AG04450 (cell line): ENCODE measurements at regions not wholly inside any gene's neighbourhood (a gene's known extent, or its start where the extent isn't known, plus 50 kb on each side); places are given as distances from the start of the nearest gene placed in this dataset.

Experiments
- CTCF ChIA-PET: fragments of 300-600, 350-600 bp; formaldehyde crosslinking; extraction: SDS; loops from one replicate; lab custom pipeline; 2022; ENCODE audit warnings: antibody characterized with exemption, inconsistent platforms; lab: Charles Lee
- POLR2A ChIA-PET: fragments of 350-600 bp; formaldehyde crosslinking; extraction: SDS; loops from one replicate; lab custom pipeline; 2021; ENCODE audit warnings: antibody characterized with exemption, inconsistent platforms; lab: Yijun Ruan, JAX
- DNase-seq: peaks from one replicate; pipeline ENCODE4 v3.0.0-alpha.2; 2011; ENCODE audit warnings: low read depth, low spot score
- H3K27ac ChIP-seq: one replicate; pipeline ENCODE4 v1.5.1; 2012; ENCODE audit warnings: low read depth, low read length, control low read depth
- H3K27me3 ChIP-seq: one replicate; pipeline ENCODE4 v1.6.0; 2012; ENCODE audit warnings: low read length; ENCODE audit not compliant: control insufficient read depth, insufficient read depth
- H3K4me3 ChIP-seq: 2 replicates; pipeline ENCODE4 v1.5.1; 2011; ENCODE audit warnings: mild to moderate bottlenecking, low read depth, low read length, control low read depth
- H3K9me3 ChIP-seq: 2 replicates; pipeline ENCODE4 v1.5.1; 2012; ENCODE audit warnings: low read length; ENCODE audit not compliant: control insufficient read depth, insufficient read depth
- TF ChIP-seq, protein P1 (sequence below): IDR thresholded peaks from 2 replicates; pipeline ENCODE4 v1.5.1; 2011; ENCODE audit warnings: low read depth, low read length, control low read depth, inconsistent platforms

DNA sequence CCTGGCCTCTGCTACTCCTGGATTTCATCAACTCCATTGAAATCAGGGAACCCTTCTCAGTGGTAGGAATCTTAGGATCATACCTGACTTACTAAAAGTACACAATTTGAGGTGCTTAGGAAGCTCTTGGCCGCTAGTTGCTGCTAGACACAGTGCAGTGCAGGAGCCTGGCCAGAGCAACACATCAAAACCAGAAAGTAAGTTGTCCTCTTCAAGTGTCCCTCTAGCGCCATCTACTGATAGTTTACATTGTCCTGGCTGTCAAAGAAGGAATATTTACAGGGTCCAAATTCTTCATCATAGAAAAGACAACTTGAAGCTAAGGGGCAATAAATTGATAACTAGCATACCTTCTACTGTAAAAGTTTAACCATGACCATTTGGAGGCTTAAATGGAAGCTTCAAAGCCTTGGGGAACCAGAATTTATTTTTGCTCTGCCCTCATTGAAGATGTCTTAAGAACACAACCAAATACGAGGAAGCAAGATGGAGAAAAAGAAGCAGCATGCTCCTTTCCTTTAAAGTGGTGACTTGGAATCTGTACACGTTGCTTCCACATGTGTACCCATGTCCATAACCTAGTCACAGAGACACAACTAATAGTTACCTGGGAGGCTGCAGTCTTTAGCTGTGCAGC is 889.1 kb upstream of the GCFC2 start:
- H3K27me3 ChIP-seq, result no peaks in the 10 kb centered on the region
- CTCF ChIA-PET, result interaction anchor here (0.5 to 2.3 kb wide), 25 partner anchors 9 to 1354 kb away, joined by 3 to 35 read pairs (median 4); partner anchors contain the start of gene GCFC2
- no peak overlapping the region for H3K27ac ChIP-seq
- peak; percentile 20 for DNase-seq
- TF ChIP-seq, protein P1, sequence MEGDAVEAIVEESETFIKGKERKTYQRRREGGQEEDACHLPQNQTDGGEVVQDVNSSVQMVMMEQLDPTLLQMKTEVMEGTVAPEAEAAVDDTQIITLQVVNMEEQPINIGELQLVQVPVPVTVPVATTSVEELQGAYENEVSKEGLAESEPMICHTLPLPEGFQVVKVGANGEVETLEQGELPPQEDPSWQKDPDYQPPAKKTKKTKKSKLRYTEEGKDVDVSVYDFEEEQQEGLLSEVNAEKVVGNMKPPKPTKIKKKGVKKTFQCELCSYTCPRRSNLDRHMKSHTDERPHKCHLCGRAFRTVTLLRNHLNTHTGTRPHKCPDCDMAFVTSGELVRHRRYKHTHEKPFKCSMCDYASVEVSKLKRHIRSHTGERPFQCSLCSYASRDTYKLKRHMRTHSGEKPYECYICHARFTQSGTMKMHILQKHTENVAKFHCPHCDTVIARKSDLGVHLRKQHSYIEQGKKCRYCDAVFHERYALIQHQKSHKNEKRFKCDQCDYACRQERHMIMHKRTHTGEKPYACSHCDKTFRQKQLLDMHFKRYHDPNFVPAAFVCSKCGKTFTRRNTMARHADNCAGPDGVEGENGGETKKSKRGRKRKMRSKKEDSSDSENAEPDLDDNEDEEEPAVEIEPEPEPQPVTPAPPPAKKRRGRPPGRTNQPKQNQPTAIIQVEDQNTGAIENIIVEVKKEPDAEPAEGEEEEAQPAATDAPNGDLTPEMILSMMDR, result peak; percentile 75
- H3K9me3 ChIP-seq, result no peaks in the 10 kb centered on the region
- H3K4me3 ChIP-seq, result no peak overlapping the region
- POLR2A ChIA-PET, result no interaction called here

DNA sequence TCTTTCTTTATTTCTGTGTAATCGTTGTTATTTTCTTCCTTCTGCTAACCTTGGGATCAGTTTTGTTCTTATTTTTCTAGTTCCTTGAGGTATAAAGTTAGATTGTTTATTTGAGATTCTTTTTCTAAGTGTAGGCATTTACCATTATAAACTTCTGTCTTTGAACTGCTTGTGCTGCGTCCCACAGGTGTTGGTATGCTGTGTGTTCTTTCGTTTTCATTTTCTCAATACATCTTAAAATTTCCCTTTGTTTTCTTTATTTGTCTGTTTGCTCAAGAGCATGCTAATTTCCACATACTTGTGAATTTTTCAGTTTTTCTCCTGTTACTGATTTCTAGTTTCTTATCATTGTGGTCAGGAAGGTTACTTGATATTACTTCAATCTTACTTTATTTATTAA is 873.8 kb upstream of the GCFC2 start:
- TF ChIP-seq, protein P1, result no peak
- Histone ChIP-seq H3K27ac (no peak overlapping the region), H3K4me3 (no peak overlapping the region), H3K9me3 (no peaks in the 10 kb centered on the region), H3K27me3 (no peaks in the 10 kb centered on the region)
- DNase-seq, result no peak
- ChIA-PET CTCF (no interaction called here), POLR2A (no interaction called here)

DNA sequence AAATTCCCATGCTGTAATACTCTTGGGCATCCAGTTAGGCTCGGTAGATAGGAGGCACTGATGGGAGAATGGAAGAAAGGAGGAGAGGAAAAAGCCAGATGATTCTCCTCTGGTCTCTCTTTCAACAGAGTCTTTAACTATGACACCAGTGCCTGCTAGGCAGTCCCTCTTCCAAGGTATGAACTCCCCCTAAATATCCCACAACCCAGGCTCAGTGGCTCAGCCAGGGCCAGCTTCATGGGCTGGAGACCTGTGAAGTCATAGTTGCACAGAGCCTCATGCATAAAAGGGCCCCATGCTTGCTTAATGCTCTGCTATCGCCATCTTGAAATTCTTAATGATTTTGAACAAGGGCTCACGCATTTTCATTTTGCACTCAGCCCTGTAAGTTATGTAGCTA is 869.2 kb upstream of the GCFC2 start:
- Histone ChIP-seq H3K4me3 (no peak overlapping the region), H3K27ac (no peak overlapping the region), H3K9me3 (no peaks in the 10 kb centered on the region), H3K27me3 (no peaks in the 10 kb centered on the region)
- ChIA-PET CTCF (interaction anchor here (1.2 kb wide), 1 partner anchor 20 kb away, joined by 6 read pairs; no protein-coding TSS in a partner anchor), POLR2A (no interaction called here)
- TF ChIP-seq, protein P1, result no peak
- no peak for DNase-seq

DNA sequence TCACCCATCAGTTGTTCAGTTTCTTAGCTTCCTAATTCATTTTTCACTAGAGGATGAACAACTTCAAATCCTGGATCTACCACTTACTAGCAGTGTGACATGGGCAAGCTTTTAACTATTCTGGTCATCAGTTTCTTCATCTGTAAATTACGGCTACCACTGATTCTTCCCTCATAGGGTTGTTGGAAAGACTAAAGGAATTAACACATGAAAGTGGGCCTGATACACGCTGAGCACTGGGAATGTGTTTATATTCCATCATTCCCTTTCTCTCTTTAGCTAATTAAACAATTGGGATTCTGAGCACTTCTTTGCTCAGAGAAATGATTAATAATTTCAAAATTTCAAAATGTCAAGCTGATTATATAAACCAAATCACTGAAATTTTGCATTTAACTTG is 862.3 kb upstream of the GCFC2 start:
- ChIA-PET POLR2A (no interaction called here), CTCF (no interaction called here)
- Histone ChIP-seq H3K27me3 (no peaks in the 10 kb centered on the region), H3K4me3 (no peak overlapping the region), H3K9me3 (no peaks in the 10 kb centered on the region; the same call in 1 of the 2 replicates), H3K27ac (no peak overlapping the region)
- DNase-seq, result no peak
- TF ChIP-seq, protein P1, result no peak

DNA sequence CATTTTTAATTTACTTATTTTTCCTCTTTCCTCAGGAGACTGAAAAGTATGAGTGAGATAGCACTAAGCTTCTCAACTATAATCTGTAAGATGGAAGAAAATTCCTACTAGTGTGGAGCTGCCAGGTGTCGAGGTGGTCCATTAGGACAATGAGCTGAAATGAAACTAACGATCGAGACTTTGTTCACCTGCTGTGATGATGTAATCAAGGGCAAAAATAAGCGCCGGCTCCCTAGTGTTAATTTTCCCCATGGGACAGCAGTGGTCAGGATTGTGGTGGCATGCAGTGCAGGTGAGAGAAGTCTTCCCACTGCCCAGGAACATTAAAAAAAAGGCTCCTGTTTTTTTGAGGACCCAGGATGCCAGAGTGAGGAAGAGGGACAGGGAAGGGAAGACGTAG is 859.1 kb upstream of the GCFC2 start:
- ChIA-PET CTCF (no interaction called here), POLR2A (no interaction called here)
- Histone ChIP-seq H3K9me3 (no peaks in the 10 kb centered on the region; the same call in 1 of the 2 replicates), H3K4me3 (no peak overlapping the region), H3K27ac (no peak overlapping the region), H3K27me3 (no peaks in the 10 kb centered on the region)
- DNase-seq, result no peak
- TF ChIP-seq, protein P1, result no peak
